Omental fat pad (tissue), 3 donors: ENCODE measurements at regions not wholly inside any gene's neighbourhood (a gene's known extent, or its start where the extent isn't known, plus 50 kb on each side); places are given as distances from the start of the nearest gene placed in this dataset.

ENCODE experiments used
- ATAC-seq: fragments of 150-250 bp; one replicate; pipeline ENCODE4 v1.9.1; 2016; ENCODE audit warnings: mild to moderate bottlenecking, moderate library complexity; ENCODE audit not compliant: low FRiP score
- DNase-seq: peaks from one replicate; pipeline ENCODE4 v3.0.0-alpha.2; 2019; ENCODE audit warnings: low spot score
- CTCF ChIP-seq, 3 donors: fragments of 450-650 bp; IDR thresholded peaks; one replicate each; pipeline ENCODE4 v1.5.1; 2016 to 2017; ENCODE audit warnings: antibody characterized with exemption in 3 of 3, mild to moderate bottlenecking in 3 of 3, moderate library complexity in 2 of 3

- TF ChIP-seq CTCF (IDR thresholded peaks at IDR 0.05): no peak
- ATAC-seq: no peak
- DNase-seq: no peak
These were observed 678.1 kb upstream of the CXADR start for GRCh38 chr21:16834791-16835190.

GRCh38 chr21:16837321-16837720 is 675.5 kb upstream of the CXADR start:
- ATAC-seq (no peak), DNase-seq (no peak)
- no peak for TF ChIP-seq CTCF (IDR thresholded peaks at IDR 0.05)

- ATAC-seq: no peak
- no peak for DNase-seq
- no peak for TF ChIP-seq CTCF (IDR thresholded peaks at IDR 0.05)
These were observed 675.1 kb upstream of the CXADR start for GRCh38 chr21:16837721-16838120.

GRCh38 chr21:16838331-16838730 is 674.5 kb upstream of the CXADR start:
- DNase-seq (no peak), ATAC-seq (no peak)
- TF ChIP-seq CTCF (IDR thresholded peaks at IDR 0.05): no peak

GRCh38 chr21:16840538-16840937 is 672.3 kb upstream of the CXADR start:
- DNase-seq: no peak
- ATAC-seq: no peak
- no peak for TF ChIP-seq CTCF (IDR thresholded peaks at IDR 0.05)

GRCh38 chr21:16841975-16842695 is 670.7 kb upstream of the CXADR start:
- ATAC-seq (no peak), DNase-seq (no peak)
- no peak for TF ChIP-seq CTCF (IDR thresholded peaks at IDR 0.05)

GRCh38 chr21:16842696-16843035 is 670.2 kb upstream of the CXADR start:
- no peak for ATAC-seq
- DNase-seq: no peak
- TF ChIP-seq CTCF (IDR thresholded peaks at IDR 0.05): no peak
